Thoracic aorta (tissue), 2 donors: ENCODE measurements at regions not wholly inside any gene's neighbourhood (a gene's known extent, or its start where the extent isn't known, plus 50 kb on each side); places are given as distances from the start of the nearest gene placed in this dataset.

Experiments used
- ATAC-seq: fragments of 150-250 bp; one replicate; pipeline ENCODE4 v1.8.0; 2017; ENCODE audit warnings: low read depth; ENCODE audit not compliant: insufficient number of reproducible peaks, low FRiP score
- DNase-seq: peaks from one replicate; pipeline ENCODE4 v3.0.0-alpha.2; 2020; ENCODE audit warnings: low spot score
- H3K27ac ChIP-seq, 2 donors: fragments of 200-600 bp; sonication (generic); 1 replicate in 1 of 2; 2 replicates in 1 of 2; pipeline ENCODE4 v1.5.1; 2016; ENCODE audit warnings: mild to moderate bottlenecking in 2 of 2, moderate library complexity in 2 of 2
- H3K27me3 ChIP-seq: fragments of 200-600 bp; sonication (generic); replicated peaks from 2 replicates; pipeline ENCODE4 v1.6.0; 2016; ENCODE audit warnings: mild to moderate bottlenecking; ENCODE audit not compliant: insufficient read depth
- H3K36me3 ChIP-seq: fragments of 200-600 bp; sonication (generic); one replicate; pipeline ENCODE4 v1.5.1; 2016
- H3K4me1 ChIP-seq, 2 donors: fragments of 200-600 bp; sonication (generic); 1 replicate in 1 of 2; 2 replicates in 1 of 2; pipeline versions ENCODE4 v1.5.1 to v1.6.0; 2016; ENCODE audit warnings: low read depth in 2 of 2, mild to moderate bottlenecking in 1 of 2; ENCODE audit not compliant: control insufficient read depth in 1 of 2
- H3K4me3 ChIP-seq: fragments of 200-600 bp; sonication (generic); 2 replicates; pipeline ENCODE4 v1.5.1; 2016; ENCODE audit warnings: mild to moderate bottlenecking
- H3K9me3 ChIP-seq: fragments of 200-600 bp; sonication (generic); 2 replicates; pipeline ENCODE4 v1.5.1; 2016
- TF ChIP-seq, protein P1 (sequence below): fragments of 200-600 bp; sonication (generic); IDR thresholded peaks from one replicate; pipeline ENCODE4 v1.5.1; 2019; ENCODE audit warnings: antibody characterized with exemption

DNA sequence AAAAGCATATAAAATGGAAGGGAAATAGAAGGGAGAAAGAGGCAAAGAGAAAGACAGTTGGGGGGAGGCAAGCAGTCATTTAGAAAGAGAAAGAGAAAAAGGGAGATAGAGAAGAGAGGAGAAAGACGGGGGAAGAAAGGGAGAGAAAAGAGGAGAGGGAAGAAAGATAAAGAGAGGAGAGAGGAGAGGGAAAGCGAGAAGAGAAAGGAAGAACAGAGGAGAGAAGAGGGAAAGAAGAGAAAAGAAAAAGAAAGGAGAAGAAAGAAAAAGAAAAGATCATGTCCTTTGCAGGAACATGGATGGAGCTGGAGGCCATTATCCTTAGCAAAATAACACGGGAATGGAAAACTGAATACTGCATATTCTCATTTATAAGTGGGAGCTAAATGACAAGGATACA is 247.7 kb downstream of the MIAT start:
- Histone ChIP-seq H3K4me1 (peaks cover 0 to 9% of the 10 kb centered on the region in 2 donors), H3K36me3 (no peaks in the 10 kb centered on the region), H3K27me3 (no peaks in the 10 kb centered on the region), H3K9me3 (no peaks in the 10 kb centered on the region), H3K27ac (no peak overlapping the region), H3K4me3 (no peak overlapping the region)
- DNase-seq (no peak), ATAC-seq (no peak)
- TF ChIP-seq, protein P1, sequence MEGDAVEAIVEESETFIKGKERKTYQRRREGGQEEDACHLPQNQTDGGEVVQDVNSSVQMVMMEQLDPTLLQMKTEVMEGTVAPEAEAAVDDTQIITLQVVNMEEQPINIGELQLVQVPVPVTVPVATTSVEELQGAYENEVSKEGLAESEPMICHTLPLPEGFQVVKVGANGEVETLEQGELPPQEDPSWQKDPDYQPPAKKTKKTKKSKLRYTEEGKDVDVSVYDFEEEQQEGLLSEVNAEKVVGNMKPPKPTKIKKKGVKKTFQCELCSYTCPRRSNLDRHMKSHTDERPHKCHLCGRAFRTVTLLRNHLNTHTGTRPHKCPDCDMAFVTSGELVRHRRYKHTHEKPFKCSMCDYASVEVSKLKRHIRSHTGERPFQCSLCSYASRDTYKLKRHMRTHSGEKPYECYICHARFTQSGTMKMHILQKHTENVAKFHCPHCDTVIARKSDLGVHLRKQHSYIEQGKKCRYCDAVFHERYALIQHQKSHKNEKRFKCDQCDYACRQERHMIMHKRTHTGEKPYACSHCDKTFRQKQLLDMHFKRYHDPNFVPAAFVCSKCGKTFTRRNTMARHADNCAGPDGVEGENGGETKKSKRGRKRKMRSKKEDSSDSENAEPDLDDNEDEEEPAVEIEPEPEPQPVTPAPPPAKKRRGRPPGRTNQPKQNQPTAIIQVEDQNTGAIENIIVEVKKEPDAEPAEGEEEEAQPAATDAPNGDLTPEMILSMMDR = no peak

DNA sequence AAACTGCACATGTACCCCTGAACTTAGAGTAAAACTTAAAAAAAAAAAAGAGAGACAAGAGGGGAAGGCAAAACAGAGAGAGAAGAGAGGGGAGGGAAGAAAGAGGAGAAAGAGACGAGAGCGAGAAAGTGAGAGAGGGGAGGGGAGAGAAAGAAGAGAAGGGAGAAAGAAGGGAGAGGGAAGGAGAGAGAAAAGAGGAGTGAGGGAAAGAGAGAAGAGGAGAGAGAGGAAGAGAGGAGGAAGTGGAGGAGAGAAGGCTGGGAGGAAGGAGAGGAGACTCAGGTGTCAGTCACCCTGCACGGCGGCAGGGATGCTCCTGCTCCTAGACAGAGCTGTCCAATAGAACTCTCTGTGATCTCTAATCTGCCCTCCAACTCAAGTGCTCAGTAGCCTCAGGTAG is 248.3 kb downstream of the MIAT start:
- Histone ChIP-seq H3K27ac (no peak overlapping the region), H3K36me3 (no peaks in the 10 kb centered on the region), H3K4me3 (no peak overlapping the region), H3K9me3 (no peaks in the 10 kb centered on the region), H3K4me1 (peaks cover 0 to 9% of the 10 kb centered on the region in 2 donors), H3K27me3 (no peaks in the 10 kb centered on the region)
- DNase-seq = no peak
- TF ChIP-seq, protein P1 = no peak
- ATAC-seq = no peak

DNA sequence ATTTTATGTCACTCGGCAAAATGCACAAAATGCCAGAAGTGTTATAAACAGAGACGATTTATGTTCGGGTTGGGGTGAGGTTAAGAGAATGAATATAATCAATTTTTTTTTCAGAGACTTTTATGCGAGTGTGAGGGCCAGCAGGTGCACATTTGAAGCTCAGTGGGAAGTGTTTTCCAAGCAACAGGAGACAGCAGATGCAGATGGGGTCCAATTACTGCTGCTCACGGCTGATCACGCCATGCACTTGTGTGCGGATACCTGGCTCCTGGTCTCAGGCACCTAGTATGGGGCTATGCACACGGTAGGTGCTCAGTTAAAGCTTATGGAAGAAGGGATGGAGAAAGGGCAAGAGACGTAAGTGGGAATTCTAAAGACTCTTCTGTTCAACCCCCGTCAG is 249.1 kb downstream of the MIAT start:
- no peak overlapping the region for H3K4me3 ChIP-seq
- H3K9me3 ChIP-seq = no peaks in the 10 kb centered on the region
- no peaks in the 10 kb centered on the region for H3K27me3 ChIP-seq
- H3K36me3 ChIP-seq = no peaks in the 10 kb centered on the region
- DNase-seq = no peak
- peaks cover 0 to 4% of the 10 kb centered on the region in 2 donors for H3K4me1 ChIP-seq
- no peak overlapping the region for H3K27ac ChIP-seq
- ATAC-seq = no peak
- TF ChIP-seq, protein P1 = no peak

DNA sequence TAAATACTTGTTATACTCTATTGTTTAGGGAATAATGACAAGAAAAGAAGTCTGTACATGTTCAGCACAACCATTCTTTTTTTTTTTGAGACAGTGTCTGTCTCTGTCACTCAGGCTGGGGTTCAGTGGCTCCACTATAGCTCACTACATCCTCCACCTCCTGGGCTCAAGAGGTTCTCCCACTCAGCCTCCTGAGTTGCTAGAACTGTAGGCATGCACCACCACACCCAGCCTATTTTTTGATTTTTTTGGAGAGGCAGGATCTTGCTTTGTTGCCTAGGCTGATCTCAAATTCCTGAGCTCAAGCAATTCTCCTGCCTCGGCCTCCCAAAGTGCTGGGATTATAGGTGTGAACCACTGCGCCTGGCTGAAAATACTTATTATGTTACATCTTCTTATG is 250.0 kb downstream of the MIAT start:
- Histone ChIP-seq H3K36me3 (no peaks in the 10 kb centered on the region), H3K27me3 (no peaks in the 10 kb centered on the region), H3K4me1 (peaks cover 0 to 3% of the 10 kb centered on the region in 2 donors), H3K4me3 (no peak overlapping the region), H3K9me3 (no peaks in the 10 kb centered on the region), H3K27ac (no peak overlapping the region)
- DNase-seq (no peak), ATAC-seq (no peak)
- TF ChIP-seq, protein P1 = no peak

DNA sequence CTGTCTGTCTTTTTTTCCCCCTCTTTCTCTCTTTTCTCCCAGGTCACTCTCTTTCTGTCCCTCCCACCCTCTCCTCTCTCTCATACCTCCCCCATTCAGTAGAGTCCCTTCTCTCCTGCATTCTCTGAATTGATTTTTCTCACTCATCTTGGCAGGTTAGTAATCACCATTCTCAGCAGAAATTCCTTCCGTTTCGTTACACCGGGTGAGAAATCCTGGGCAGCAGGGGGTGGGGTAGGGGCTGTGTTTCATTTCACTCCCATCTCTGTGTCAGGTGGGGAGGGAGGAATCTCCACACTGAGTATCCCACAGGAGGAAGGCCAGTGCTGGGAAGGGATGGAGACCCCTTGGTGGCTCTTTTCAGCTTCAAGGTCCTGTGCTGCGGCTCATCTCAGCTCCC is 253.5 kb downstream of the MIAT start:
- Histone ChIP-seq H3K36me3 (no peaks in the 10 kb centered on the region), H3K27me3 (no peaks in the 10 kb centered on the region), H3K4me3 (no peak overlapping the region), H3K4me1 (no peaks in the 10 kb centered on the region), H3K27ac (no peak overlapping the region), H3K9me3 (no peaks in the 10 kb centered on the region)
- TF ChIP-seq, protein P1 = no peak
- DNase-seq (no peak), ATAC-seq (no peak)
